ENCODE measurements at regions not wholly inside any gene's neighbourhood (a gene's known extent, or its start where the extent isn't known, plus 50 kb on each side); places are given as distances from the start of the nearest gene placed in this dataset.

DNA sequence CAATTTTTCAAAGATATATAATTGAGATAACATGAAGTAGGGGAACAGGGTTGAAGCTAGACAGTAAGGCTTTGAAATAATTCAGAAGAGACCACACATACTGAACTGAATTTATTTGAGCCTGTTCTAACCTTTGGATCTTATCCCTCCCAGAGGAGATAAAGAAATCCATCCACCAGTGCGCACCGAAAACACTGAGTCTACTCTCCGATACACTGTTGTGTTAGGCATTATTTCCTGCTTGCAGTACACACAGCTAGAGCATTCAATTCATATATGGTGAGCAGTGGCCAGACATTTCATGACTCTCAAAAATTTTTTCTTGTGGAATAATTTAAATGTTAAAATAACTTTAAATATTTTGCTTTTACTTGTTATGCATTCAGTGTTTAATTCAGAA lies 342.7 kb downstream of the GPD2 start:
- no peak for TF ChIP-seq CTCF (conservative IDR thresholded peaks at IDR 0.05 in 1 of 2, IDR thresholded peaks at IDR 0.05 in 1 of 2; ENCODE audit: low read depth in 1 of 2, low read length in 2 of 2)
- no peak for TF ChIP-seq EZH2 (IDR thresholded peaks at IDR 0.05; ENCODE audit: low read length, missing control alignments)

Measured in fibroblast of lung (primary cell).